PC-3 (cell line): ENCODE measurements at regions not wholly inside any gene's neighbourhood (a gene's known extent, or its start where the extent isn't known, plus 50 kb on each side); places are given as distances from the start of the nearest gene placed in this dataset.

ENCODE experiments used
- ATAC-seq: fragments of 200-7000 bp; cut with Tn5 transposase; 2 replicates; pipeline ENCODE4 v1.9.1; 2020; ENCODE audit warnings: mild to moderate bottlenecking, moderate library complexity
- BruUV-seq: library from RNA; stranded (reverse); fragments of 400-500 nt; replicated peaks from 2 replicates; lab custom pipeline; 2021; lab: Mats Ljungman, UMichigan
- CTCF ChIA-PET: fragments of 300-600 bp; sonication (Branson Sonifier 250); formaldehyde crosslinking; loops from one replicate; lab custom pipeline; 2022; ENCODE audit warnings: antibody characterized with exemption; lab: Charles Lee
- POLR2A ChIA-PET: fragments of 300-600 bp; sonication (Branson Sonifier 250); formaldehyde crosslinking; loops from one replicate; lab custom pipeline; 2022; ENCODE audit warnings: antibody characterized with exemption; ENCODE audit not compliant: unreplicated experiment; lab: Charles Lee
- DNase-seq: peaks from one replicate; pipeline ENCODE4 v3.0.0-alpha.2; 2015
- H2AFZ ChIP-seq: fragments of 300-600 bp; sonication (generic); 2 replicates; pipeline ENCODE4 v1.6.0; 2016; ENCODE audit warnings: antibody characterized with exemption, low read length
- H3F3A ChIP-seq: fragments of 300-600 bp; sonication (generic); one replicate; pipeline ENCODE4 v1.6.0; 2017; ENCODE audit warnings: antibody characterized with exemption, low read length, control low read depth, mild to moderate bottlenecking; ENCODE audit not compliant: unreplicated experiment
- H3K27ac ChIP-seq: fragments of 300-600 bp; sonication (generic); 2 replicates; pipeline ENCODE4 v1.5.1; 2016; ENCODE audit warnings: mild to moderate bottlenecking, low read length
- H3K27me3 ChIP-seq: fragments of 300-600 bp; sonication (generic); 2 replicates; pipeline ENCODE4 v1.6.1; 2016; ENCODE audit warnings: low read length, mixed read lengths
- H3K36me3 ChIP-seq: fragments of 300-600 bp; sonication (generic); 2 replicates; pipeline ENCODE4 v1.6.1; 2016; ENCODE audit warnings: low read depth, mixed run types, low read length, mixed read lengths
- H3K4me1 ChIP-seq: fragments of 300-600 bp; sonication (generic); 2 replicates; pipeline ENCODE4 v1.5.1; 2016; ENCODE audit warnings: low read length; ENCODE audit not compliant: insufficient read depth
- H3K4me2 ChIP-seq: fragments of 300-600 bp; sonication (generic); 2 replicates; pipeline ENCODE4 v1.6.0; 2016; ENCODE audit warnings: low read length
- H3K4me3 ChIP-seq: fragments of 300-600 bp; sonication (generic); 2 replicates; pipeline ENCODE4 v1.5.1; 2016; ENCODE audit warnings: mild to moderate bottlenecking, low read length, mixed read lengths
- H3K79me2 ChIP-seq: fragments of 300-600 bp; sonication (generic); 2 replicates; pipeline ENCODE4 v1.6.1; 2017; ENCODE audit warnings: low read length, mixed read lengths
- H3K9ac ChIP-seq: fragments of 300-600 bp; sonication (generic); 2 replicates; pipeline ENCODE4 v1.6.0; 2016; ENCODE audit warnings: mild to moderate bottlenecking, low read length
- H3K9me2 ChIP-seq: fragments of 300-600 bp; sonication (generic); replicated peaks from 2 replicates; pipeline ENCODE4 v1.6.1; 2016; ENCODE audit warnings: mixed run types, low read length, mixed read lengths
- H3K9me3 ChIP-seq: fragments of 300-600 bp; sonication (generic); 2 replicates; pipeline ENCODE4 v1.6.1; 2016; ENCODE audit warnings: low read length, mixed read lengths
- H4K20me1 ChIP-seq: fragments of 300-600 bp; sonication (generic); 2 replicates; pipeline ENCODE4 v1.6.1; 2016; ENCODE audit warnings: low read length, mixed read lengths
- EZH2 ChIP-seq: fragments of 300-600 bp; sonication (generic); IDR thresholded peaks from one replicate; pipeline ENCODE4 v1.6.1; 2017; ENCODE audit warnings: antibody characterized with exemption, mild to moderate bottlenecking, low read length; ENCODE audit not compliant: unreplicated experiment
- EZH2phosphoT487 ChIP-seq: fragments of 300-600 bp; sonication (generic); IDR thresholded peaks from 2 replicates; pipeline ENCODE4 v1.6.1; 2018; ENCODE audit warnings: mild to moderate bottlenecking, antibody characterized with exemption, low read length, borderline replicate concordance
- intact Hi-C: fragments of 100-400 bp; cut with micrococcal nuclease; formaldehyde crosslinking; loops from 2 replicates; pipeline ENCODE4 v1.9.0; 2023
- TF ChIP-seq, protein P1 (sequence below): fragments of 300-600 bp; sonication (generic); conservative IDR thresholded peaks from 2 replicates; pipeline ENCODE4 v1.5.1; 2017; ENCODE audit warnings: antibody characterized with exemption, low read depth, mild to moderate bottlenecking, low read length

DNA sequence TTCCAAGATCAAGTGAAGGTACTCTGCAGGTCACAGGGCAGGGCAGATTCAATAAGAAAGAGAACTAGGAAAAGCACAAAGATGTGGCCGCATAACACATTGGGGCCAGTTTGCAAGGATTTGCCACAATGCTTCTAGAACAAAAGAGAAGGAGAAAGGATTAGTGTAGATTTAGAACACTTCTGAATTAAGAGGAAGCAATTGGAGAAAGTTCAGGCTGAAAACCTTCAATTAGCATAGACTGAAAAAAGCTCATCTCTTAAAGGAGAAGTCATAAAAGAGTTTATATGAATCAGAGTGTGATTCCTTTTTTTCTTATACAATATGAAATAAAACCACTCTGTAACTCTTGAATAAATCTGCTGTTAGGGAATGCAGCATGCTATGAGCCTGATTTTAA, 215.6 kb upstream of the FAT1 start:
- Histone ChIP-seq H3K27me3 (no peaks in the 10 kb centered on the region), H3K9me3 (no peaks in the 10 kb centered on the region), H2AFZ (no peak overlapping the region), H3K4me2 (no peak overlapping the region), H3K4me1 (peaks cover 27% of the 10 kb centered on the region), H3K36me3 (no peaks in the 10 kb centered on the region), H3K79me2 (no peaks in the 10 kb centered on the region), H4K20me1 (no peaks in the 10 kb centered on the region), H3K9ac (no peak overlapping the region), H3K27ac (no peak overlapping the region), H3F3A (no peaks in the 10 kb centered on the region), H3K9me2 (no peaks in the 10 kb centered on the region), H3K4me3 (no peak overlapping the region)
- CTCF ChIA-PET = no interaction called here
- POLR2A ChIA-PET = no interaction called here
- no TSS peak for BruUV-seq
- intact Hi-C loops = loop anchor here (10.0 kb wide), 2 partner anchors 274 to 536 kb away; no protein-coding TSS in a partner anchor
- no peak for DNase-seq
- TF ChIP-seq EZH2 (no peak), EZH2phosphoT487 (no peak)
- TF ChIP-seq, protein P1, sequence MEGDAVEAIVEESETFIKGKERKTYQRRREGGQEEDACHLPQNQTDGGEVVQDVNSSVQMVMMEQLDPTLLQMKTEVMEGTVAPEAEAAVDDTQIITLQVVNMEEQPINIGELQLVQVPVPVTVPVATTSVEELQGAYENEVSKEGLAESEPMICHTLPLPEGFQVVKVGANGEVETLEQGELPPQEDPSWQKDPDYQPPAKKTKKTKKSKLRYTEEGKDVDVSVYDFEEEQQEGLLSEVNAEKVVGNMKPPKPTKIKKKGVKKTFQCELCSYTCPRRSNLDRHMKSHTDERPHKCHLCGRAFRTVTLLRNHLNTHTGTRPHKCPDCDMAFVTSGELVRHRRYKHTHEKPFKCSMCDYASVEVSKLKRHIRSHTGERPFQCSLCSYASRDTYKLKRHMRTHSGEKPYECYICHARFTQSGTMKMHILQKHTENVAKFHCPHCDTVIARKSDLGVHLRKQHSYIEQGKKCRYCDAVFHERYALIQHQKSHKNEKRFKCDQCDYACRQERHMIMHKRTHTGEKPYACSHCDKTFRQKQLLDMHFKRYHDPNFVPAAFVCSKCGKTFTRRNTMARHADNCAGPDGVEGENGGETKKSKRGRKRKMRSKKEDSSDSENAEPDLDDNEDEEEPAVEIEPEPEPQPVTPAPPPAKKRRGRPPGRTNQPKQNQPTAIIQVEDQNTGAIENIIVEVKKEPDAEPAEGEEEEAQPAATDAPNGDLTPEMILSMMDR = no peak
- no peak for ATAC-seq

DNA sequence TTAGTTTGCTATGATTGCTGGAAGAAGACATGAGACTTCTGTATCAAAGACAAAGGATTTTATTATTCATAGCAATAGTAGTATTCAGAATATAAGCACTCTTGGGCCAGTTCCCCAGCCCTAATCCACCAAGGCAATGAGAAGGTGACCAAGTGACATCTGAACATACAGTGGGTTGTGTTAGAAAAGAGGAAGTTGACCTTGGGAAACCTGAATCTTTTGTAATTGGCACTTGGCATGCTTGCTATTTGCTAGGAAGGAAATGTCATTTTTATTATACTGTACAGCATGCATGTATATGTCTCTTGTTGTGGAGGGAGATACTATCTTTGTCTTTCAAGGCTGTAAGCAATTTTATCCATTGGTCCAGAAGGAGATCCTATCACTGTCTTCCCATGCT, 216.1 kb upstream of the FAT1 start:
- ATAC-seq = no peak
- no TSS peak for BruUV-seq

DNA sequence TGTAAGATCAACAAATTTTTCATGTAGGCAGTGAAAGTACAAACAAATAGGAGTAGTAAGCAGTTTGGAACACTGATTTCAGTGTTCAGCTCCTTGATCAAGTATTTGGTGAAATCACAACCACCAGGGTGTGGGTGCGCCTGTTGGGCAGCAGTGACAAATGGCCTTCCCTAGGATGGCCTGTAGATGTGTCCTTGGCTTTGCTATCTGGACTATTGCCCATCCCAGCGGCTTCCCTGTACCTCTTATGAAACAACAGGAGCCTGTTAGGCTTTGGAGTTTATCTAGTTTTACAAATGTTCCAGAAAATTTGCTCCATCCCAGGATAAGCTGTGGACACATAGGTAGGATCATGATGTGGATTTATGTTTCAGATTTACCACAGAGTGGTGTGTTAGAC, 216.8 kb upstream of the FAT1 start:
- CTCF ChIA-PET = no interaction called here
- POLR2A ChIA-PET = no interaction called here
- Histone ChIP-seq H3K4me1 (peaks cover 14% of the 10 kb centered on the region), H3K27me3 (no peaks in the 10 kb centered on the region), H3K4me3 (no peak overlapping the region), H3K27ac (no peak overlapping the region), H3K4me2 (no peak overlapping the region), H3K9me3 (no peaks in the 10 kb centered on the region), H3K9me2 (no peaks in the 10 kb centered on the region), H3K36me3 (no peaks in the 10 kb centered on the region), H3K9ac (no peak overlapping the region), H2AFZ (no peak overlapping the region), H3K79me2 (no peaks in the 10 kb centered on the region), H3F3A (no peaks in the 10 kb centered on the region), H4K20me1 (no peaks in the 10 kb centered on the region)
- no TSS peak for BruUV-seq
- intact Hi-C loops = loop anchor here (10.0 kb wide), 3 partner anchors 264 to 654 kb away; no protein-coding TSS in a partner anchor
- DNase-seq (no peak), ATAC-seq (no peak)
- TF ChIP-seq EZH2 (no peak), EZH2phosphoT487 (no peak)
- TF ChIP-seq, protein P1 = no peak

More for the DNA sequence above, 216.1 kb upstream of the FAT1 start:
- no peak overlapping the region for H3K9ac ChIP-seq
- POLR2A ChIA-PET = no interaction called here
- H3K4me3 ChIP-seq = no peak overlapping the region
- H3K9me3 ChIP-seq = no peaks in the 10 kb centered on the region
- peaks cover 21% of the 10 kb centered on the region for H3K4me1 ChIP-seq
- DNase-seq = no peak
- H3F3A ChIP-seq = no peaks in the 10 kb centered on the region
- H3K27me3 ChIP-seq = no peaks in the 10 kb centered on the region
- no peak overlapping the region for H3K4me2 ChIP-seq
- intact Hi-C loops = loop anchor here (10.0 kb wide), 5 partner anchors 265 to 655 kb away; no protein-coding TSS in a partner anchor
- CTCF ChIA-PET = no interaction called here
- H3K9me2 ChIP-seq = no peaks in the 10 kb centered on the region
- no peak overlapping the region for H3K27ac ChIP-seq
- no peaks in the 10 kb centered on the region for H3K79me2 ChIP-seq
- no peaks in the 10 kb centered on the region for H4K20me1 ChIP-seq
- TF ChIP-seq EZH2phosphoT487 (no peak), EZH2 (no peak)
- TF ChIP-seq, protein P1 = no peak
- no peaks in the 10 kb centered on the region for H3K36me3 ChIP-seq
- H2AFZ ChIP-seq = no peak overlapping the region
